Sigmoid colon (tissue), 6 donors: ENCODE measurements at regions not wholly inside any gene's neighbourhood (a gene's known extent, or its start where the extent isn't known, plus 50 kb on each side); places are given as distances from the start of the nearest gene placed in this dataset.

ENCODE experiments used
- DNase-seq: peaks from one replicate; pipeline ENCODE4 v3.0.0-alpha.2; 2019
- H3K27ac ChIP-seq, 4 donors: fragments of 200-600 bp; sonication (generic); one replicate each; pipeline ENCODE4 v1.5.1; 2016 to 2019; ENCODE audit warnings: mild to moderate bottlenecking in 1 of 4
- H3K27me3 ChIP-seq, 3 donors: fragments of 200-600 bp; sonication (generic); one replicate each; pipeline ENCODE4 v1.5.1; 2019; ENCODE audit warnings: mild to moderate bottlenecking in 1 of 3
- H3K36me3 ChIP-seq, 4 donors: fragments of 200-600 bp; sonication (generic); one replicate each; pipeline ENCODE4 v1.5.1; 2016 to 2019
- H3K4me1 ChIP-seq, 4 donors: fragments of 200-600 bp; sonication (generic); one replicate each; pipeline ENCODE4 v1.5.1; 2017 to 2019
- H3K4me3 ChIP-seq, 4 donors: fragments of 200-600 bp; sonication (generic); one replicate each; pipeline ENCODE4 v1.5.1; 2017 to 2019; ENCODE audit warnings: mild to moderate bottlenecking in 2 of 4, moderate library complexity in 1 of 4
- H3K9me3 ChIP-seq, 4 donors: fragments of 200-600 bp in 3 of 4; sonication (generic) in 3 of 4; one replicate each; pipeline versions ENCODE4 v1.5.1 to v1.6.1; 2013 to 2019
- EP300 ChIP-seq, 4 donors: sonication (generic); formaldehyde crosslinking; IDR thresholded peaks; one replicate each; pipeline ENCODE4 v1.6.1; 2017; ENCODE audit warnings: antibody characterized with exemption in 4 of 4
- POLR2A ChIP-seq, 2 donors: fragments of 450-650 bp; IDR thresholded peaks; one replicate each; pipeline ENCODE4 v1.6.1; 2016; ENCODE audit warnings: antibody characterized with exemption in 2 of 2, mild to moderate bottlenecking in 2 of 2, moderate library complexity in 2 of 2
- POLR2AphosphoS5 ChIP-seq, 4 donors: sonication (generic); formaldehyde crosslinking; IDR thresholded peaks; one replicate each; pipeline ENCODE4 v1.6.1; 2017; ENCODE audit warnings: antibody characterized with exemption in 4 of 4
- WGBS, 2 donors: extraction: QIAGEN DNeasy Blood & Tissue Kit; methylation state at CpG; one replicate each; pipeline ENCODE4 v1.1.7; 2013; 5-methylcytosine and 5-hydroxymethylcytosine counted together
- intact Hi-C: fragments of 100-400 bp; cut with DNase I; formaldehyde crosslinking; loops from one replicate; pipeline ENCODE4 v1.15.1; 2023
- TF ChIP-seq, protein P1 (sequence below), 4 experiments: fragments of 450-650 bp in 3 of 4; fragments of 200-600 bp in 1 of 4; IDR thresholded peaks; one replicate each; pipeline ENCODE4 v1.5.1; 2016 to 2019; ENCODE audit warnings: antibody characterized with exemption in 4 of 4, mild to moderate bottlenecking in 3 of 4, moderate library complexity in 2 of 4
- donor health status: healthy with polysubstance abuse.
- donor health status: healthy.

DNA sequence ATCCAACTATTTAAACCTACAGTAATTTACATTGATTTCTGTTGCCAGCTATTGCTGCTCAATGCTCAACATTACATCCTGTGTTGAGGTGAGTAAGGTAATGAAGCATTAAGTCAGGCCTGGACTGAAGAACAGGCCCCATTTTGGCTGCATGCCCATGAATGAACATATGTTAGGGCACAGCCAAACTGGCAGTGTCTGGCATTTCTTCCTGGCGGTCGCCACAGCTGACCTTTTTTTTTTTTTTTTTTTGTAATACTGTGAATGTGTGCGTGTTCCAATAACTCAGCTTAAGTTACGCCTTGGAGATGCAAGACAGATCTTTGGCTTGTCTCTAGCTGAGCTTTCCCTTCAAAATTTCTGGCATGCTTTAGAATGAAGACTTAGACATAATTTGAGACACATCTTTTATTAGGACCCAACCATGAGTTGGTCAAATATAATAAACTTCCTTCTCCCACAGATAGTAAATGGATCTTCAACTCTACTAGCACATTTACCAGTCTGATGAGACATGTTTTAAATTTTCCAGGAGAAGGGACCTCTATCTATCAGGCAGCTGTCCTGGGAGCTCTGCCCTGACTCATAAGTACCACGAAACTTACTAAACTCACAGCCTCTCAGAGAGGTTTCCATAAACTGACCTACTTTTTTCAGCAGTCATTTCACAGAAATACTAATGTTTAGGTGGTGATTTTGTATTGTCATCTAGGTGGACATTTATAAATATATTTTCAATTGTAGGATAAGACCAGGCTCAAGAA, 341.1 kb upstream of the RUNX1 start:
- Histone ChIP-seq H3K36me3 (no peaks in the 10 kb centered on the region), H3K9me3 (no peaks in the 10 kb centered on the region), H3K4me3 (no peak overlapping the region), H3K27me3 (no peaks in the 10 kb centered on the region), H3K27ac (peak overlapping the region in 2 of 4 donors; percentile 53 to 54), H3K4me1 (peaks cover 0 to 8% (median 7%) of the 10 kb centered on the region in 4 donors)
- DNase-seq = peak; percentile 73
- WGBS, 2 donors = 85 to 91% methylated on average over 5 of the region's 5 CpGs
- intact Hi-C loops = loop anchor here (5.0 kb wide), 1 partner anchor 63 kb away; no protein-coding TSS in a partner anchor
- TF ChIP-seq, protein P1, sequence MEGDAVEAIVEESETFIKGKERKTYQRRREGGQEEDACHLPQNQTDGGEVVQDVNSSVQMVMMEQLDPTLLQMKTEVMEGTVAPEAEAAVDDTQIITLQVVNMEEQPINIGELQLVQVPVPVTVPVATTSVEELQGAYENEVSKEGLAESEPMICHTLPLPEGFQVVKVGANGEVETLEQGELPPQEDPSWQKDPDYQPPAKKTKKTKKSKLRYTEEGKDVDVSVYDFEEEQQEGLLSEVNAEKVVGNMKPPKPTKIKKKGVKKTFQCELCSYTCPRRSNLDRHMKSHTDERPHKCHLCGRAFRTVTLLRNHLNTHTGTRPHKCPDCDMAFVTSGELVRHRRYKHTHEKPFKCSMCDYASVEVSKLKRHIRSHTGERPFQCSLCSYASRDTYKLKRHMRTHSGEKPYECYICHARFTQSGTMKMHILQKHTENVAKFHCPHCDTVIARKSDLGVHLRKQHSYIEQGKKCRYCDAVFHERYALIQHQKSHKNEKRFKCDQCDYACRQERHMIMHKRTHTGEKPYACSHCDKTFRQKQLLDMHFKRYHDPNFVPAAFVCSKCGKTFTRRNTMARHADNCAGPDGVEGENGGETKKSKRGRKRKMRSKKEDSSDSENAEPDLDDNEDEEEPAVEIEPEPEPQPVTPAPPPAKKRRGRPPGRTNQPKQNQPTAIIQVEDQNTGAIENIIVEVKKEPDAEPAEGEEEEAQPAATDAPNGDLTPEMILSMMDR (IDR thresholded peaks at IDR 0.05) = no peak
- TF ChIP-seq POLR2A (IDR thresholded peaks at IDR 0.05) = no peak
- TF ChIP-seq POLR2AphosphoS5 (IDR thresholded peaks at IDR 0.05) = no peak
- no peak for TF ChIP-seq EP300 (IDR thresholded peaks at IDR 0.05)

DNA sequence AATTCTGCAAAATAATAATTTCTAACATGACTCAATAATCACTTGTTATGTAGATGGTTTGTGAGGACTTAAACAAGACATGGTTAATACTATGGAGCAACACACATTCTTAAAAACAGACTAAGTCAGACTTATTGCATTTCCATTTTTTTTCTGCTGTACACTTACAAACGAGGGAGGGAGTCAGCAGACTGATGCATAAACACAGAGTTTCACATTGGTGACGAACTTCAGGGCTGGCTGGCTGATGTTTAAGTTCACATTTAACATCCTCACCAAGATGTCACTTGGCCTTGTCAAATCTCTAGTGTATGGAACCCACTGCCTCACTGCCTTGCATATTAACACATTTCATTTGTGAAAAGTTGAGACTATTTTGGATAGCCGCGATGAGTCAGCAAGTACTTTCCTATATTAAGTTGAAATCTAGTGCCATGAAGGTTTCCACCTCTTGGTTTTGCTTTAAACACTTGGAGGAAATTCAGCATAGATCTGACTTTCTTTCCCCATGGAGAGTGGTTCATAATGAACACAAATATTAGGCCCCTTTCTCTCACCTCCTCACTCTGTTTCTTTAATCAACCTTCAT, 337.5 kb upstream of the RUNX1 start:
- TF ChIP-seq, protein P1 (IDR thresholded peaks at IDR 0.05) = no peak
- no peak for TF ChIP-seq EP300 (IDR thresholded peaks at IDR 0.05)
- no peak for TF ChIP-seq POLR2A (IDR thresholded peaks at IDR 0.05)
- TF ChIP-seq POLR2AphosphoS5 (IDR thresholded peaks at IDR 0.05) = no peak
- 85 to 87% methylated on average over 4 of the region's 4 CpGs for WGBS, 2 donors
- H3K36me3 ChIP-seq = no peaks in the 10 kb centered on the region

DNA sequence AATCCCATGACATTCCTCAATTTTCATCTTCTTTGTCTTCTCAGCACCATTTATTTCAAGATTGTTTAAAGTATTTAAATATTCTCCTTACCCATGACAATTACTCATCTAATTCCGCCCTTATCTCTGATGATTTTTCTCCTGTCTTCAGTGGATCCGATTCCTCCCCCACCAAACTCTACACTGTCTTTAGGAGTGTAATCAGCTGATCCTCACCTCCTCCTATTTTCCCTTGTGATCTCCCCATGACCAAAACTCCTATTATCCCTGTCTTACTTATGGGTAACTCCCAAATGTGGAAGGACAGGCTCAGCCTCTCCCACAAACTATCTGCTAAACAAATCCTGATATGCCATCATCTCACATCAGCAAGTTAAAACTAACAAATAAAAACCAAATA, 335.3 kb upstream of the RUNX1 start:
- WGBS, 2 donors = 93 to 95% methylated on average over 2 of the region's 2 CpGs

More for the DNA sequence above, 337.5 kb upstream of the RUNX1 start:
- H3K4me1 ChIP-seq = peaks cover 0 to 8% (median 7%) of the 10 kb centered on the region in 4 donors
- H3K27ac ChIP-seq = no peak overlapping the region
- no peaks in the 10 kb centered on the region for H3K9me3 ChIP-seq
- no peaks in the 10 kb centered on the region for H3K27me3 ChIP-seq
- DNase-seq = no peak
- no peak overlapping the region for H3K4me3 ChIP-seq
- intact Hi-C loops = no loop called here

DNA sequence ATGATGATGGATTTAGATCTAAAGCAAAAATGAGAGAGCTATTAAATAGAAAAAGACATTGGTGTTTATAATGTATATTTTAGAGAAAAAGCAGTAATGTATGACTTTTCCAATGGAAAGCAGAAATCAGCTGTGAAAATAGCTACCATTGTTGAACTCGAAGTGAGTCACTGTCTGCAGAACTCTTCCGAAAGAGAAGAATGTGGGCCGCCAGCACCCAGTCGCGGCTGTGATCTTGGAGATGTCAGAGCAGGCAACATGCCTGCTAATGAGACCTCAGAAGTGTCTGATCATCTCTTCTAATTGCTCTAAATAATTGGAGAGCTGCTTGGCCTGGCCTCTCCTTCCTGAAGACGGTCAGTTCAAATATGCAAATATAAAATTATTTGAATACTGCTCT, 333.6 kb upstream of the RUNX1 start:
- H3K4me1 ChIP-seq = no peaks in the 10 kb centered on the region
- TF ChIP-seq POLR2A (IDR thresholded peaks at IDR 0.05) = no peak
- no peak for TF ChIP-seq POLR2AphosphoS5 (IDR thresholded peaks at IDR 0.05)
- no peak for TF ChIP-seq EP300 (IDR thresholded peaks at IDR 0.05)
- TF ChIP-seq, protein P1 (IDR thresholded peaks at IDR 0.05) = no peak
- no peak overlapping the region for H3K4me3 ChIP-seq
- no peaks in the 10 kb centered on the region for H3K36me3 ChIP-seq
- WGBS, 2 donors = 93% methylated on average over 6 of the region's 6 CpGs
- no peaks in the 10 kb centered on the region for H3K9me3 ChIP-seq
- no peak overlapping the region for H3K27ac ChIP-seq
- H3K27me3 ChIP-seq = no peaks in the 10 kb centered on the region
- DNase-seq = no peak
- intact Hi-C loops = no loop called here

More for the DNA sequence above, 335.3 kb upstream of the RUNX1 start:
- Histone ChIP-seq H3K9me3 (no peaks in the 10 kb centered on the region), H3K27me3 (no peaks in the 10 kb centered on the region), H3K4me1 (no peaks in the 10 kb centered on the region), H3K27ac (no peak overlapping the region), H3K36me3 (no peaks in the 10 kb centered on the region), H3K4me3 (no peak overlapping the region)
- TF ChIP-seq, protein P1 (IDR thresholded peaks at IDR 0.05) = no peak
- TF ChIP-seq POLR2AphosphoS5 (IDR thresholded peaks at IDR 0.05) = no peak
- no peak for TF ChIP-seq EP300 (IDR thresholded peaks at IDR 0.05)
- no peak for TF ChIP-seq POLR2A (IDR thresholded peaks at IDR 0.05)
- intact Hi-C loops = no loop called here
- DNase-seq = no peak
